ENCODE measurements at regions not wholly inside any gene's neighbourhood (a gene's known extent, or its start where the extent isn't known, plus 50 kb on each side); places are given as distances from the start of the nearest gene placed in this dataset.

DNA sequence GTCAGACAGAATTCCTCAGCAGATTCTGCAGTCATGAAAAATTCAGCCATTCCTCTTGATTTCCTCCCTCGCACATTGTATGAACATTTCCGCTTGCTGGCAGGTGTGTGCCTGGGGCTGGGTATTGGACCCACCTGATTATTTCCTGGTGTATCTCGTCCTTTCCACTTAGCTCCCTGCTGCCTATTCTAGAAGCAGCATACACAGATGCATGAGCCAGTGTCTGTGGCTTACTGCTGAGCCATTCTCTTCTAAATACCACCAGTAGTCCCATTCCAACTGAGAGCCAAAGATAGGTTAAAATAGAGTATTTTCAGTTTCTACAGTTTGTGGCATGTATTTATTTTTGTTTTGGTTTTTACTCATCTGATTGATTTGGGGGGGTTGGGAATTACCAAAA lies 270.1 kb upstream of the AKR1E2 start:
- no peaks in the 10 kb centered on the region for H3K36me3 ChIP-seq (ENCODE audit: control insufficient read depth, insufficient read depth, low read length)
- no peaks in the 10 kb centered on the region for H3K27me3 ChIP-seq (ENCODE audit: control insufficient read depth, insufficient read depth, low read length)
- H3K27ac ChIP-seq (ENCODE audit: low read depth, low read length) = no peak overlapping the region
- no peak overlapping the region for H3K9ac ChIP-seq (ENCODE audit: low read depth, low read length)
- no peaks in the 10 kb centered on the region for H3K9me3 ChIP-seq (ENCODE audit: control insufficient read depth, insufficient read depth, low read length)
- H3K4me1 ChIP-seq (ENCODE audit: control insufficient read depth, insufficient read depth, low read length) = peaks cover 7% of the 10 kb centered on the region; the same call in 1 of the 2 replicates
- H3K4me3 ChIP-seq (ENCODE audit: low read depth, low read length) = no peak overlapping the region

DNA sequence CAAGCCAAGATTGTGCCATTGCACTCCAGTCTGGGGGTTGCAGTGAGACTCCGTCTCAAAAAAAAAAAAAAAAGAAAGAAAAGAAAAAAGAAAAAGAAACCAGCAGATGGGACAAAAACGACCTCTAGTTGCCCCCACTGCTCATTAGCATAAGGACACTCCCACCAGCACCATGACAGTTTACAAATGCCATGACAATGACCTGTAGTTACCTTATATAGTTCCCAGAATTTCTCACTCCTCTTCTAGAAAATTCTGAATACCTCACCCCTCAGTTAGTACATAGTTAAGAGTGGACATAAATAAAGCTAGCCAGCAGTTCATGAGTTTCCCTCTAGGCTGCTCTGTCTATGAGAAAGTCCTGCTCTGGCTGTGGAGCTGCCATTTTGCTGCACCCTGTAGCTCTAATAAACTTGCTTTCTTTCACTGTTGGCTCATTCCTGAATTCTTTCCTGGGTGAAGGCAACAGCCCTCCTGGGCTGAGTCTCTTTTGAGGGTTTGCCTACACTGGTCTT lies 276.8 kb upstream of the AKR1E2 start:
- H3K9me3 ChIP-seq (ENCODE audit: control insufficient read depth, insufficient read depth, low read length) = no peaks in the 10 kb centered on the region
- H3K27me3 ChIP-seq (ENCODE audit: control insufficient read depth, insufficient read depth, low read length) = no peaks in the 10 kb centered on the region
- H3K4me3 ChIP-seq (ENCODE audit: low read depth, low read length) = no peak overlapping the region
- no peak overlapping the region for H3K27ac ChIP-seq (ENCODE audit: low read depth, low read length)
- no peaks in the 10 kb centered on the region for H3K4me1 ChIP-seq (ENCODE audit: control insufficient read depth, insufficient read depth, low read length)
- H3K36me3 ChIP-seq (ENCODE audit: control insufficient read depth, insufficient read depth, low read length) = no peaks in the 10 kb centered on the region
- no peak overlapping the region for H3K9ac ChIP-seq (ENCODE audit: low read depth, low read length)

DNA sequence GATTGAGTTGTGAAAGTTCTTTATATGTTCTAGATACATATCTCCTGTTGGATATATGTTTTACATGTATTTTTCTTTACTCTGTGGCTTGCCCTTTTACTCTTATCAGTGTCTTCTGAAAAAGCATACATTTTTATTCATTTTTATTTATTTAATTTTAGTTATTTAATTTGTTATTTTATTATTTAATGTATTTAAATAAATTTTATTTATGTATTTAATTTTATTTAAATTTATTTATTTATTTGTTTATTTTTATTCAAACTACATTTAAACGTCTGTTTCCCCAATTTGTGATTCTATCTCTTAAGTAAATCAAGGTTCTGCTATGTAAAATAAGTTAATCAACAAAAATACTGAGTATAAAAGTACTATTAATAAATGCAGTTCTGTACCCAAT lies 279.1 kb upstream of the AKR1E2 start:
- no peaks in the 10 kb centered on the region for H3K36me3 ChIP-seq (ENCODE audit: control insufficient read depth, insufficient read depth, low read length)
- no peaks in the 10 kb centered on the region for H3K4me1 ChIP-seq (ENCODE audit: control insufficient read depth, insufficient read depth, low read length)
- H3K9ac ChIP-seq (ENCODE audit: low read depth, low read length) = no peak overlapping the region
- H3K4me3 ChIP-seq (ENCODE audit: low read depth, low read length) = no peak overlapping the region
- no peaks in the 10 kb centered on the region for H3K9me3 ChIP-seq (ENCODE audit: control insufficient read depth, insufficient read depth, low read length)
- no peak overlapping the region for H3K27ac ChIP-seq (ENCODE audit: low read depth, low read length)
- no peaks in the 10 kb centered on the region for H3K27me3 ChIP-seq (ENCODE audit: control insufficient read depth, insufficient read depth, low read length)

DNA sequence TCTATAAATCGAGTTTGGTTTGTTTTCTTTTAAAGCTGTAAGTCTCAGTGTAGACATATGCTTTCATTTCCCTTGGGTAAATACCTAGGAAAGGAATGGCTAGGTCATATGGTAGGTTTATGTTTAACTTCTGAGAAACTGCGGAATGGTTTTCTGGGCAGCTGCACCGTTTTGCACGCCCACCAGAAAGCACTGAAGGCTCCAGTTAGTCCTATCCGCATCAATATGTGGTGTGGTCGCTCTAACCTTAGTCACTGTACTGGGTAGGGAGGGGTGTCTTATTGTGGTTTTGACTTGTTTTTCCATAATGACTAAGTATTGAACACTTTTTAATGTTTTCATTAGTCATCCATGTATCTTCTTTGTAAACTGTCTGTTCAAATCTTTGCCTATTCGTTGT lies 279.5 kb upstream of the AKR1E2 start:
- Histone ChIP-seq H3K9ac (ENCODE audit: low read depth, low read length) (no peak overlapping the region), H3K4me1 (ENCODE audit: control insufficient read depth, insufficient read depth, low read length) (no peaks in the 10 kb centered on the region), H3K27me3 (ENCODE audit: control insufficient read depth, insufficient read depth, low read length) (no peaks in the 10 kb centered on the region), H3K36me3 (ENCODE audit: control insufficient read depth, insufficient read depth, low read length) (no peaks in the 10 kb centered on the region), H3K4me3 (ENCODE audit: low read depth, low read length) (no peak overlapping the region), H3K27ac (ENCODE audit: low read depth, low read length) (no peak overlapping the region), H3K9me3 (ENCODE audit: control insufficient read depth, insufficient read depth, low read length) (no peaks in the 10 kb centered on the region)

DNA sequence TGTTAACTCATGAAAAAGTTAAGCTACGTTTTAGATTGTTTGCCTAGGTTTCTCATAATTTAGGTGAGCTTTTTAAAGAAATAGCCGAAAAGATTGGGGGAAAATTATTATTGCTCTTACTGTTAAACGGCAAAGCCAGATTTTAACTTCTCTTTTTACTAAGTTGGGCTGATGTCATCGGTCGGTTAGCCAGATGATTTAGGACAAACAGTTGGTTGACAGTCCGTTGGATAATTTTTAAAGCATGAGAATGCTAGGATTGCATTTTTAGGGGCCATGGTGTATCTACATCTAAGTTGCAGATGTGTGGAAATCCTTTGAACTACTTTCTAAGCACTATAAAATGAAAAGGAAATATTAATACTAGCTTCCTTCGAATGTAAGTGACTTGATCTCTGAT lies 280.9 kb upstream of the AKR1E2 start:
- no peak overlapping the region for H3K27ac ChIP-seq (ENCODE audit: low read depth, low read length)
- no peak overlapping the region for H3K9ac ChIP-seq (ENCODE audit: low read depth, low read length)
- no peaks in the 10 kb centered on the region for H3K4me1 ChIP-seq (ENCODE audit: control insufficient read depth, insufficient read depth, low read length)
- no peaks in the 10 kb centered on the region for H3K9me3 ChIP-seq (ENCODE audit: control insufficient read depth, insufficient read depth, low read length)
- H3K27me3 ChIP-seq (ENCODE audit: control insufficient read depth, insufficient read depth, low read length) = no peaks in the 10 kb centered on the region
- H3K4me3 ChIP-seq (ENCODE audit: low read depth, low read length) = no peak overlapping the region
- H3K36me3 ChIP-seq (ENCODE audit: control insufficient read depth, insufficient read depth, low read length) = no peaks in the 10 kb centered on the region

DNA sequence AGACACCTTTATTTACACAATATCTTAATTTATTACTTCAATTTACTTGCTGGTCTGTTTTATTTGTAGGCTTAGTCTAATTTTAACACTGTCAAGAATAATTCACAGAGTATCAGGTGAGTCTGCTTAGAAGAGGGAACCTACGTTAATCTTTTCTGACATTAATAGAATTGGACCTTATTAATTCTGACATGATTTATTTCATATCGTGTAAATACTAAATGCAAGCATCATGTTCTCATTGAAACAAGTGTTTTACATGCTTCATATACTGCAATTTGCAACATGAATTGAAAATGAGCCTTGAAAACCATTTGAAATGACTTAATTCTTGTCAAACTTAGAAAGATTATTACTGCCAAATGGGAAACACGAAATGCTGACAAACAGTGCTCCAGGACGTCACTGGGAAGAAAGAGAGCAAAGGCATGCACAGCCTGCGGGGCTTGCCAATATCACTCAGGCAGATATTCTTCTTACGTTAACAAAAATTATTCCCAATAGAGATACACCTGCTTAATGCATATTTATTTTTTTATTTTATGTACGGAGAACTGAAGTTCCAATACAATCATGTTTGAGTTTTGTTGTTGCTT lies 282.0 kb upstream of the AKR1E2 start:
- no peak overlapping the region for H3K27ac ChIP-seq (ENCODE audit: low read depth, low read length)
- no peak overlapping the region for H3K4me3 ChIP-seq (ENCODE audit: low read depth, low read length)
- no peaks in the 10 kb centered on the region for H3K36me3 ChIP-seq (ENCODE audit: control insufficient read depth, insufficient read depth, low read length)
- no peak overlapping the region for H3K9ac ChIP-seq (ENCODE audit: low read depth, low read length)
- no peaks in the 10 kb centered on the region for H3K27me3 ChIP-seq (ENCODE audit: control insufficient read depth, insufficient read depth, low read length)
- no peaks in the 10 kb centered on the region for H3K4me1 ChIP-seq (ENCODE audit: control insufficient read depth, insufficient read depth, low read length)
- H3K9me3 ChIP-seq (ENCODE audit: control insufficient read depth, insufficient read depth, low read length) = no peaks in the 10 kb centered on the region

DNA sequence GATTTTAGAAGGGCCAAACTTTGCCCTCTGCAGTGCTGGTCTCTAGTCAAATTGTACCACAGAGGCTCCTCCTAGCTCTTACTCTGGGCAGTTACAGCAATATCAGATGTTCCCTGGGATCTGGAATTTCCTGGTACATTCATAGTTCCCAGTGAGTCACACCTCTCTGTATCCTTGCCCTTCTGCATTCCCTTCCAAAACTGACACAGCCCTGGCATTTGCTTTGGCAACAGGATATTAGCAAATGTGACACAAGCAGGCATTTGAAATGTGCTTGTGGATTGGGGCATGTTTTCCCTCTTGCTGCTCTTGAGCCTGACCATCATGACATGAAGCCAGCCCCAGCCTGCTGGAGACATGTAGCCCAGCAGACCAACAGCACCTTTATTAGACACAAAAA lies 284.7 kb upstream of the AKR1E2 start:
- Histone ChIP-seq H3K4me1 (ENCODE audit: control insufficient read depth, insufficient read depth, low read length) (no peaks in the 10 kb centered on the region), H3K36me3 (ENCODE audit: control insufficient read depth, insufficient read depth, low read length) (no peaks in the 10 kb centered on the region), H3K9me3 (ENCODE audit: control insufficient read depth, insufficient read depth, low read length) (no peaks in the 10 kb centered on the region), H3K4me3 (ENCODE audit: low read depth, low read length) (no peak overlapping the region), H3K27ac (ENCODE audit: low read depth, low read length) (no peak overlapping the region), H3K9ac (ENCODE audit: low read depth, low read length) (no peak overlapping the region), H3K27me3 (ENCODE audit: control insufficient read depth, insufficient read depth, low read length) (no peaks in the 10 kb centered on the region)

DNA sequence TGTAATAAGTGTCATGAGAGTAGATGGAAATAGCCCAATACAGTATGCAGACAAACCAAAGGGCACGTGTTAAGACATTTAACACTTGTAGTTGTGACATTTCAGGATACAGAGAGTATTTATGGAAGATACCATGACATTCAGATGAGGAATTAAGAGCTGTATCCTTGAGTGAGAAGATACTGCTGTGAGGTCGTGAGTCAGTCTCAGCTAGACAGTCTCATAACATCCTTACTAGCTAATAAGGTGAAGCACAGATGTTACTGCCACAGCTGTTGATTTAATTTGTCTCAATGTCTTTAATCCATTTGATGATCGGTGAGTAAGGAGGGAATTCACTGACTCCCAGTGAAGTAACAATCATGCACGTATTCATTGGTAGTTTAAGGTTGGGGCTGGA lies 288.0 kb upstream of the AKR1E2 start:
- no peak overlapping the region for H3K27ac ChIP-seq (ENCODE audit: low read depth, low read length)
- H3K9me3 ChIP-seq (ENCODE audit: control insufficient read depth, insufficient read depth, low read length) = no peaks in the 10 kb centered on the region
- no peaks in the 10 kb centered on the region for H3K36me3 ChIP-seq (ENCODE audit: control insufficient read depth, insufficient read depth, low read length)
- H3K4me3 ChIP-seq (ENCODE audit: low read depth, low read length) = no peak overlapping the region
- H3K4me1 ChIP-seq (ENCODE audit: control insufficient read depth, insufficient read depth, low read length) = no peaks in the 10 kb centered on the region
- no peaks in the 10 kb centered on the region for H3K27me3 ChIP-seq (ENCODE audit: control insufficient read depth, insufficient read depth, low read length)
- no peak overlapping the region for H3K9ac ChIP-seq (ENCODE audit: low read depth, low read length)

DNA sequence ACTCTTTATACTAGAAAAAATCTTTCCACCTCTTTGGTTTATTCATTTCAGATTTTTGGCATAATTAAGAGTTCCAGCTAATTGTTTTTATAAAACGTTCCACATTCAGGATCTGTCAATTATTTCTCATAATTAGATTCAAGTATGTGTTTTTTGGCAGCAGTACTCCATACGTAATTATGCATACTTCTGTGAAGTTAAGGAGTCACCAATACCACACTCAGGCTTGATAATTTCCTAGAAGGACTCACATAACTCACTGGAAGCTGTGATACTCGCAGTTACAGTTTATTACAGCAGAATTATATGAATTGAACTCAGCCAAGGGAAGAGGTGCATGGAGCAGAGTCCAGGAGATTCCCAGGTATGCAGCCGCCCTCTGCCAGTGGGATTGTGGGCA lies 290.5 kb upstream of the AKR1E2 start:
- H3K9ac ChIP-seq (ENCODE audit: low read depth, low read length) = no peak overlapping the region
- H3K4me1 ChIP-seq (ENCODE audit: control insufficient read depth, insufficient read depth, low read length) = no peaks in the 10 kb centered on the region
- no peaks in the 10 kb centered on the region for H3K9me3 ChIP-seq (ENCODE audit: control insufficient read depth, insufficient read depth, low read length)
- no peaks in the 10 kb centered on the region for H3K36me3 ChIP-seq (ENCODE audit: control insufficient read depth, insufficient read depth, low read length)
- H3K27me3 ChIP-seq (ENCODE audit: control insufficient read depth, insufficient read depth, low read length) = no peaks in the 10 kb centered on the region
- no peak overlapping the region for H3K4me3 ChIP-seq (ENCODE audit: low read depth, low read length)
- no peak overlapping the region for H3K27ac ChIP-seq (ENCODE audit: low read depth, low read length)

DNA sequence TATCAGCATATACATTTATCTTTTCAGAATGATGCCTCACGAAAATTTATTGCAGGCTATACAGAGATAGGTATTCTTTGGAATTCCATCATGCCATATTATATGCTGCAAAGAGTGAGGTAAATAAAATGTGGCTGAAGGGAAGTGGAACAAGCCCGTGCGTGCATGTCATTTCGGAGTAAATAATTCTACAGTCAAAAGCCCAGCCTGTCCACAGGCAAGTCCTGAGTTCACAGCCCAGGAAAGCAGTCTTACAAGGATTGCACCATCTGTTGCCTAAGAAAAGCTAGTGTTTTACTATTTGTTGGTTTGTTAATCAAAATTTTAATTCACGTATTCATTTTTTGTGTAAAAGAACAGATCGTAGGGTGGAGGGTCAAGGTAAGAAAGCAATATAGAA lies 292.4 kb upstream of the AKR1E2 start:
- H3K9ac ChIP-seq (ENCODE audit: low read depth, low read length) = no peak overlapping the region
- no peaks in the 10 kb centered on the region for H3K36me3 ChIP-seq (ENCODE audit: control insufficient read depth, insufficient read depth, low read length)
- H3K27ac ChIP-seq (ENCODE audit: low read depth, low read length) = no peak overlapping the region
- no peaks in the 10 kb centered on the region for H3K27me3 ChIP-seq (ENCODE audit: control insufficient read depth, insufficient read depth, low read length)
- no peaks in the 10 kb centered on the region for H3K4me1 ChIP-seq (ENCODE audit: control insufficient read depth, insufficient read depth, low read length)
- no peaks in the 10 kb centered on the region for H3K9me3 ChIP-seq (ENCODE audit: control insufficient read depth, insufficient read depth, low read length)
- H3K4me3 ChIP-seq (ENCODE audit: low read depth, low read length) = no peak overlapping the region

DNA sequence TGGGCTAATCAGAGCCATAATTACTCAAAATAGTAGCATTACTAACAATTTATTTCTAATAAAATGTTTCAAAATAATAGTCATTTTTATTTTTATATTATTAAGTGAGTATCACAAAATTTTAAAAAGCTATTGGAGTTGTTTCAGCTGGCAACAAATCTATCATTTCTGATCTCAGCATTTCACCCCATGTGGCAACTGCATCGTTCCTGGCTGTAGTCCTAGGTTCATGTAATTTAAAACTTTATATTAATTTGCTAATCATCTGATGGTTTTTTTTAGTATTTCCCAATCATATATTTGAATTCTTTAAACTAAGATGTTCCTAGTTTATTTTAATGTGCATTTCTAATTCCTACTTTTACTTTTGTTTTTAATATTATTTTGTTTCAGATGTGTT lies 293.0 kb upstream of the AKR1E2 start:
- Histone ChIP-seq H3K27ac (ENCODE audit: low read depth, low read length) (no peak overlapping the region), H3K9ac (ENCODE audit: low read depth, low read length) (no peak overlapping the region), H3K4me1 (ENCODE audit: control insufficient read depth, insufficient read depth, low read length) (no peaks in the 10 kb centered on the region)

DNA sequence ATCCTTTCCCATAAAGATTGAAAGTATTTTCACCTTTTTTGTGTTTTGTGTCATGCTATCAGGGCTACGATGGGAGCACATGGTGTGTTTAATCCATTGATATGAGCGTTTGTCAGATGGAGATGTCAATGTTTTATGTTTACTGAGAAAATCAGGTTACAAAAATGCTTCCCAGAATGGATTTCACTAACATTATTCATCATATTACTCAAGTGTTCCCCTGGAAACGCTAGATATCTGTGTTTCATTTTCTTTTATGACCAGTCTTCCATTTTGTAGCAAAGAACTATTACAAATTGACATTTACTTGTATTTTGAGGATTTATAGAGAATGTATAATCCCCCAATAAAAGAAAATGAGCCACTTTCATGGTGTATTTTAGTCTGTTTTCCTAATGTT lies 293.5 kb upstream of the AKR1E2 start:
- Histone ChIP-seq H3K4me3 (ENCODE audit: low read depth, low read length) (no peak overlapping the region), H3K9ac (ENCODE audit: low read depth, low read length) (no peak overlapping the region), H3K27me3 (ENCODE audit: control insufficient read depth, insufficient read depth, low read length) (no peaks in the 10 kb centered on the region), H3K9me3 (ENCODE audit: control insufficient read depth, insufficient read depth, low read length) (no peaks in the 10 kb centered on the region), H3K36me3 (ENCODE audit: control insufficient read depth, insufficient read depth, low read length) (no peaks in the 10 kb centered on the region), H3K27ac (ENCODE audit: low read depth, low read length) (no peak overlapping the region), H3K4me1 (ENCODE audit: control insufficient read depth, insufficient read depth, low read length) (no peaks in the 10 kb centered on the region)

More for the DNA sequence above, 293.0 kb upstream of the AKR1E2 start:
- no peaks in the 10 kb centered on the region for H3K36me3 ChIP-seq (ENCODE audit: control insufficient read depth, insufficient read depth, low read length)
- H3K4me3 ChIP-seq (ENCODE audit: low read depth, low read length) = no peak overlapping the region
- H3K27me3 ChIP-seq (ENCODE audit: control insufficient read depth, insufficient read depth, low read length) = no peaks in the 10 kb centered on the region
- H3K9me3 ChIP-seq (ENCODE audit: control insufficient read depth, insufficient read depth, low read length) = no peaks in the 10 kb centered on the region

Data from HUES48 (cell line).